CD4-positive, alpha-beta T cell (primary cell): ENCODE measurements at regions not wholly inside any gene's neighbourhood (a gene's known extent, or its start where the extent isn't known, plus 50 kb on each side); places are given as distances from the start of the nearest gene placed in this dataset.

Source experiments
- ATAC-seq: fragments of 200-7000 bp; cut with Tn5 transposase; one replicate; pipeline ENCODE4 v1.10.0; 2022; ENCODE audit warnings: mild to moderate bottlenecking; ENCODE audit not compliant: poor library complexity
- CTCF ChIA-PET: fragments of 350-600 bp; sonication (Branson Sonifier 250); formaldehyde crosslinking; loops from one replicate; lab custom pipeline; 2021; ENCODE audit warnings: antibody characterized with exemption, inconsistent platforms; lab: Charles Lee
- POLR2A ChIA-PET: fragments of 350-600 bp; sonication (Branson Sonifier 250); formaldehyde crosslinking; loops from one replicate; lab custom pipeline; 2021; ENCODE audit warnings: antibody characterized with exemption, inconsistent platforms; lab: Charles Lee
- DNase-seq, 14 experiments: peaks; one replicate each; pipeline ENCODE4 v3.0.0-alpha.2; 2013 to 2020; ENCODE audit warnings: mixed read lengths in 2 of 14
- H3K27ac ChIP-seq, 2 donors: one replicate each; pipeline versions ENCODE4 v1.5.1 to v1.7.0; 2013; ENCODE audit warnings: low read length in 2 of 2, low read depth in 1 of 2, mild to moderate bottlenecking in 1 of 2
- H3K27me3 ChIP-seq, 2 experiments: 1 replicate in 1 of 2; 2 replicates in 1 of 2; pipeline versions ENCODE4 v1.6.1 to v1.7.0; 2013; ENCODE audit warnings: low read length in 2 of 2, control low read depth in 1 of 2, mild to moderate bottlenecking in 1 of 2, moderate library complexity in 1 of 2; ENCODE audit not compliant: insufficient read depth in 2 of 2, control insufficient read depth in 1 of 2
- H3K36me3 ChIP-seq: one replicate; pipeline ENCODE4 v1.6.1; 2013; ENCODE audit warnings: low read length, control low read depth; ENCODE audit not compliant: insufficient read depth
- H3K4me1 ChIP-seq: one replicate; pipeline ENCODE4 v1.6.1; 2013; ENCODE audit warnings: low read length, control low read depth; ENCODE audit not compliant: insufficient read depth
- H3K4me3 ChIP-seq: one replicate; pipeline ENCODE4 v1.5.1; 2013; ENCODE audit warnings: mild to moderate bottlenecking, low read length, moderate library complexity
- H3K9me3 ChIP-seq, 2 experiments: 1 replicate in 1 of 2; 2 replicates in 1 of 2; pipeline versions ENCODE4 v1.6.1 to v1.7.0; 2013; ENCODE audit warnings: low read length in 2 of 2, mild to moderate bottlenecking in 2 of 2, control low read depth in 1 of 2, moderate library complexity in 1 of 2; ENCODE audit not compliant: control insufficient read depth in 1 of 2, insufficient read depth in 1 of 2
- H3K27ac Mint-ChIP-seq: one replicate; pipeline ENCODE4 v1.8.0; 2020; ENCODE audit warnings: mixed read lengths
- H3K27me3 Mint-ChIP-seq: one replicate; pipeline ENCODE4 v1.8.0; 2021; ENCODE audit warnings: mixed read lengths
- H3K36me3 Mint-ChIP-seq: one replicate; pipeline ENCODE4 v1.8.0; 2021; ENCODE audit warnings: low read depth, mixed read lengths
- H3K4me1 Mint-ChIP-seq: one replicate; pipeline ENCODE4 v1.8.0; 2021; ENCODE audit warnings: low read depth, mixed read lengths
- H3K4me3 Mint-ChIP-seq: one replicate; pipeline ENCODE4 v1.8.0; 2020; ENCODE audit warnings: mild to moderate bottlenecking, mixed read lengths
- H3K9me3 Mint-ChIP-seq: one replicate; pipeline ENCODE4 v1.8.0; 2020; ENCODE audit warnings: mixed read lengths
- CTCF ChIP-seq: fragments of 200-600 bp; IDR thresholded peaks from one replicate; pipeline ENCODE4 v1.8.0; 2022; ENCODE audit warnings: antibody characterized with exemption, mild to moderate bottlenecking
- intact Hi-C, 2 experiments: fragments of 100-400 bp; cut with DNase I in 1 of 2; cut with micrococcal nuclease in 1 of 2; formaldehyde crosslinking; loops; one replicate each; pipeline versions ENCODE4 v1.15.1 to v1.9.0; 2023 to 2025; cut with DNase I, micrococcal nuclease

DNA sequence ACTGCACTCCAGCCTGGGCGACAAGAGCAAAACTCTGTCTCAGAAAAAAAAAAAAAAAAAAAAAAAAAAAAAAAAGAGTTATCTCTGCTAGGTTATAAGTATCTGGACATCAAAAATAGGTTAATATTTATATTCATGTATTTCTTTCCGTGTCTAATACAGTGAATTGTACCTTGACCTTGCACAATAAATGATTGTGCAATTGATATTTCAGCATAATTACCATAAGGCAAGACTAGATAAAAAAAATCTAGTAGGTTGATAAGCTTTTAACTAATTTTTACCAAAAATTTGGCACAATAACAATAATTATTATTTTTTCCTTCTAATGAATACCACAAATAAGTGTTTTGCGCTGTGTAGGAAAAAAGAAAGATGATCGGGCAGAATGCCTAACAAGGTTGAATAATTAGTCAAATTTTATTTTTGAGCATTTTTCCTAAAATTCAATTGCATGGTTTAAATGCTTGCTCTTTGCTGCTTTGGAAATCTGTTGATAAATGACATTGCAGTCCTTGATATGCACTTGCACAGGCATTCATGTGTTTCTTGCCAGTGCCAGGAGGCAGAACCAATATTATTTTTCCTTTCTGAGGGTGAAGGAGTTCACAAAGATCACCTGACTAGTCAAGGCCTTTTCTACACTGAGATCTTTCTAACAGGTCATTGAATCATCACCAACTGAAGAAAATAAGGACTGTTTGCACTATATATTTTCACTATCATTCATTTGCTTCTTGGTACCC is 127.5 kb downstream of the ARRDC3 start:
- POLR2A ChIA-PET, result no interaction called here
- TF ChIP-seq CTCF, result no peak
- Histone ChIP-seq H3K36me3 (no peaks in the 10 kb centered on the region), H3K27me3 (no peaks in the 10 kb centered on the region), H3K4me1 (no peaks in the 10 kb centered on the region), H3K4me3 (no peak overlapping the region), H3K27ac (no peak overlapping the region), H3K9me3 (peaks cover 0 to 3% of the 10 kb centered on the region in 2 experiments)
- H3K9me3 Mint-ChIP-seq, result no peaks in the 10 kb centered on the region
- DNase-seq (no peak), ATAC-seq (no peak)
- no peak overlapping the region for H3K4me3 Mint-ChIP-seq
- intact Hi-C loops, result no loop called here
- H3K27ac Mint-ChIP-seq, result no peak overlapping the region
- CTCF ChIA-PET, result no interaction called here
- no peaks in the 10 kb centered on the region for H3K36me3 Mint-ChIP-seq
- no peaks in the 10 kb centered on the region for H3K27me3 Mint-ChIP-seq
- no peaks in the 10 kb centered on the region for H3K4me1 Mint-ChIP-seq

- H3K36me3 ChIP-seq, result no peaks in the 10 kb centered on the region
- intact Hi-C loops, result no loop called here
- Mint-ChIP-seq H3K4me1 (no peaks in the 10 kb centered on the region), H3K4me3 (no peak overlapping the region), H3K9me3 (peaks cover 4% of the 10 kb centered on the region), H3K36me3 (no peaks in the 10 kb centered on the region), H3K27ac (no peak overlapping the region), H3K27me3 (no peaks in the 10 kb centered on the region)
- no peak for DNase-seq
- no peaks in the 10 kb centered on the region for H3K27me3 ChIP-seq
- TF ChIP-seq CTCF, result no peak
- no peak overlapping the region for H3K4me3 ChIP-seq
- CTCF ChIA-PET, result no interaction called here
- H3K27ac ChIP-seq, result no peak overlapping the region
- ATAC-seq, result no peak
- POLR2A ChIA-PET, result no interaction called here
- peaks cover 0 to 3% of the 10 kb centered on the region in 2 experiments for H3K9me3 ChIP-seq
- no peaks in the 10 kb centered on the region for H3K4me1 ChIP-seq
Observed at GRCh38 chr5:91252916-91253315, 130.2 kb downstream of the ARRDC3 start.

GRCh38 chr5:91245871-91246270 is 137.2 kb downstream of the ARRDC3 start:
- Mint-ChIP-seq H3K9me3 (peaks cover 8% of the 10 kb centered on the region), H3K36me3 (no peaks in the 10 kb centered on the region), H3K27me3 (no peaks in the 10 kb centered on the region), H3K4me1 (no peaks in the 10 kb centered on the region), H3K27ac (no peak overlapping the region), H3K4me3 (no peak overlapping the region)
- no peaks in the 10 kb centered on the region for H3K36me3 ChIP-seq
- intact Hi-C loops, result no loop called here
- no peaks in the 10 kb centered on the region for H3K27me3 ChIP-seq
- CTCF ChIA-PET, result no interaction called here
- H3K4me1 ChIP-seq, result no peaks in the 10 kb centered on the region
- H3K4me3 ChIP-seq, result no peak overlapping the region
- ATAC-seq, result no peak
- POLR2A ChIA-PET, result no interaction called here
- no peak overlapping the region for H3K27ac ChIP-seq
- no peak for TF ChIP-seq CTCF
- DNase-seq, result no peak
- H3K9me3 ChIP-seq, result peaks cover 0 to 5% of the 10 kb centered on the region in 2 experiments
